WTC11 (cell line): ENCODE measurements at regions not wholly inside any gene's neighbourhood (a gene's known extent, or its start where the extent isn't known, plus 50 kb on each side); places are given as distances from the start of the nearest gene placed in this dataset.

Experiments
- ATAC-seq: fragments of 200-7000 bp; cut with Tn5 transposase; 2 replicates; pipeline ENCODE4 v1.10.0; 2021; ENCODE audit warnings: mild to moderate bottlenecking, moderate library complexity
- CTCF ChIA-PET: fragments of 300-600 bp; sonication (Branson Sonifier 250); formaldehyde crosslinking; loops from one replicate; lab custom pipeline; 2021; ENCODE audit warnings: antibody characterized with exemption; lab: Charles Lee
- POLR2A ChIA-PET: fragments of 350-600 bp; sonication (Branson Sonifier 250); formaldehyde crosslinking; loops from one replicate; lab custom pipeline; 2021; ENCODE audit warnings: antibody characterized with exemption; lab: Charles Lee
- DNase-seq: peaks from one replicate; pipeline ENCODE4 v3.0.0; 2021; ENCODE audit warnings: low spot score
- H3K27ac Mint-ChIP-seq: 2 replicates; pipeline ENCODE4 v1.8.0; 2021; ENCODE audit warnings: mixed read lengths
- H3K27me3 Mint-ChIP-seq: 2 replicates; pipeline ENCODE4 v1.8.0; 2021; ENCODE audit warnings: low read depth, mild to moderate bottlenecking, moderate library complexity, mixed read lengths
- H3K36me3 Mint-ChIP-seq: 2 replicates; pipeline ENCODE4 v1.8.0; 2021; ENCODE audit warnings: mixed read lengths
- H3K4me1 Mint-ChIP-seq: 2 replicates; pipeline ENCODE4 v1.8.0; 2022; ENCODE audit warnings: mixed read lengths
- H3K4me3 Mint-ChIP-seq: 2 replicates; pipeline ENCODE4 v1.8.0; 2021; ENCODE audit warnings: mild to moderate bottlenecking, moderate library complexity, mixed read lengths
- H3K9me3 Mint-ChIP-seq: 2 replicates; pipeline ENCODE4 v1.8.0; 2021; ENCODE audit warnings: mixed read lengths
- MXD4 ChIP-seq: fragments of 250-450 bp; sonication (Bioruptor Pico); IDR thresholded peaks from 2 replicates; pipeline ENCODE4 v1.8.0; 2021; ENCODE audit warnings: mild to moderate bottlenecking, moderate library complexity, borderline replicate concordance
- SMAD4 ChIP-seq: sonication (generic); formaldehyde crosslinking; IDR thresholded peaks from 2 replicates; pipeline ENCODE4 v1.8.0; 2022; ENCODE audit warnings: mild to moderate bottlenecking, missing genetic modification reagents
- ZNF425 ChIP-seq: fragments of 250-450 bp; sonication (Bioruptor Pico); conservative IDR thresholded peaks from 2 replicates; pipeline ENCODE4 v1.9.0; 2021; ENCODE audit warnings: mild to moderate bottlenecking

- TF ChIP-seq MXD4 = no peak
- no peak for TF ChIP-seq SMAD4 (CRISPR knock-in tag)
- no peak for TF ChIP-seq ZNF425 (CRISPR knock-in tag)
- TF ChIP-seq, all 79 proteins: peak for 0
- Mint-ChIP-seq H3K4me1 (no peaks in the 10 kb centered on the region), H3K36me3 (no peaks in the 10 kb centered on the region), H3K9me3 (no peaks in the 10 kb centered on the region), H3K27me3 (no peaks in the 10 kb centered on the region), H3K27ac (no peak overlapping the region), H3K4me3 (no peak overlapping the region)
- POLR2A ChIA-PET = no interaction called here
- CTCF ChIA-PET = no interaction called here
- DNase-seq = no peak
- ATAC-seq = no peak
Measured at GRCh38 chrX:51976503-51976902, 83.1 kb downstream of the MAGED1 start.
